ENCODE measurements at regions not wholly inside any gene's neighbourhood (a gene's known extent, or its start where the extent isn't known, plus 50 kb on each side); places are given as distances from the start of the nearest gene placed in this dataset.

DNA sequence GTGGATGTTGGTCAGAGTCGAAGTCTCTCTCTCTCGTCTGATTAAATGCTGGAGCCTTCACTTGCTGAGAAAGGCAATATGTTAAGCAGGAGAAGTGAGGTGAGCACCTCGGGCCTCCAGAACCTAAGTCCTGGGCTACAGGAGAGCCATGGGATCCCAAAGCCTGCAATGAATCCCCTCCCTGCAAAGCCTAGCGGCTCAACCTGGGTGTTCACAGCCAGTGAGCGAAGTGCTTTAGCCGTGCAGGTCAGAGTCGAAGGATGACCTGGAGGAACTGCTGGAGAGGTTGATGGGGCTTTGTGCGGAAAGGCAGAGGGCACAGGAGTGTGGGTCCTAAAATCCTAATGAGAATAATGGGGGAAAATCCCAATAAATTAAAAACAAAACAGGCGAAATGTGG is 267.8 kb downstream of the ENGASE start:
- H3K4me3 ChIP-seq (replicated peaks in 1 of 3; ENCODE audit: insufficient read depth in 1 of 3, low read depth in 1 of 3, low read length in 3 of 3) = no peak overlapping the region
- CTCF ChIA-PET = no interaction called here
- H3K79me2 ChIP-seq (ENCODE audit: control insufficient read depth, insufficient read depth, low read length) = no peaks in the 10 kb centered on the region
- dilution Hi-C loops (cut with MboI; ENCODE audit: extremely low pct_ligation_motif_present, low sequenced_read_pairs) = no loop called here
- H3K9ac ChIP-seq (replicated peaks; ENCODE audit: extremely low read depth, insufficient read depth, low read length) = no peak overlapping the region
- no peak overlapping the region for H3K4me2 ChIP-seq (ENCODE audit: insufficient read depth, low read length)
- DNase-seq (ENCODE audit: low read depth, low spot score) = no peak
- no peak overlapping the region for H3K27ac ChIP-seq (ENCODE audit: insufficient read depth, low read depth, low read length)
- no peaks in the 10 kb centered on the region for H3K4me1 ChIP-seq (ENCODE audit: control insufficient read depth, extremely low read depth, insufficient read depth, low read length)
- no peak for FAIRE-seq
- no peaks in the 10 kb centered on the region for H3K36me3 ChIP-seq (ENCODE audit: control insufficient read depth in 2 of 2, extremely low read depth in 1 of 2, insufficient read depth in 2 of 2, low read length in 2 of 2)
- intact Hi-C loops (cut with micrococcal nuclease) = no loop called here
- no peaks in the 10 kb centered on the region for H3K9me3 ChIP-seq (replicated peaks; ENCODE audit: control insufficient read depth, insufficient read depth, low read length)
- POLR2A ChIA-PET = no interaction called here
- no peaks in the 10 kb centered on the region for H3K27me3 ChIP-seq (ENCODE audit: control insufficient read depth in 2 of 2, insufficient read depth in 2 of 2, low read length in 2 of 2)
- no peaks in the 10 kb centered on the region for H3K9me1 ChIP-seq (replicated peaks; ENCODE audit: control insufficient read depth, extremely low read depth, insufficient read depth, low read length)
- no TSS peak for BruUV-seq (replicated peaks)
- no peak overlapping the region for H2AFZ ChIP-seq (ENCODE audit: low read depth, low read length)
- H4K20me1 ChIP-seq (replicated peaks; ENCODE audit: control insufficient read depth, extremely low read depth, insufficient read depth, low read length) = no peaks in the 10 kb centered on the region
- no peak for TF ChIP-seq MYC (IDR thresholded peaks at IDR 0.05; ENCODE audit: low read depth, low read length)
- TF ChIP-seq POLR2AphosphoS5 (IDR thresholded peaks at IDR 0.05; ENCODE audit: insufficient read depth, low read depth, low read length) = no peak
- no peak for TF ChIP-seq POLR2A (IDR thresholded peaks at IDR 0.05; ENCODE audit: low read depth, low read length)
- no peak for TF ChIP-seq GATA2 (IDR thresholded peaks at IDR 0.05; ENCODE audit: insufficient read depth, insufficient read length, low read depth, low read length)
- TF ChIP-seq JUN (IDR thresholded peaks at IDR 0.05; ENCODE audit: borderline replicate concordance, insufficient read depth, insufficient read length, low read depth) = no peak
- no peak for TF ChIP-seq MAX (IDR thresholded peaks at IDR 0.05; ENCODE audit: insufficient read depth, insufficient read length)

DNA sequence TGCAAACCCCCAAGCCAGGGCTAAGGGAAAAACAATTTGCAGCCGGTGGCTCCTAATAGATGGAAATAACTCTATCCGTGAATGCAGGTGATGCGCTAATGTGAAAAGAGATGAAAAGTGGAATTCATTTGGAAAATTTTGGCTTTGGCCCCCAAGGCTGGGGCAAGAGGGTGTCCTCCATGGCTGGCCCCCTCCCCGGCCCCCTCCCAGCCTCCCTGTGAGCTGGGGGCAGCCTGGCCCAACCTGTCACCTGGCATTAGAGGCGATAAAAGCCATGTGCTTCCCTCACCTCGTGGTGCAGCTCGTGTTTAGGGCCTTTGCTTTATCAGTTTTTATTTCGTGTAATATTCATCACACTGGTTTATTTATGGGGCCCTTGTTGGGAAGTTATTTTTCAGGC is 267.2 kb downstream of the ENGASE start:
- no peaks in the 10 kb centered on the region for H4K20me1 ChIP-seq (replicated peaks; ENCODE audit: control insufficient read depth, extremely low read depth, insufficient read depth, low read length)
- no peak overlapping the region for H3K9ac ChIP-seq (replicated peaks; ENCODE audit: extremely low read depth, insufficient read depth, low read length)
- no peaks in the 10 kb centered on the region for H3K4me1 ChIP-seq (ENCODE audit: control insufficient read depth, extremely low read depth, insufficient read depth, low read length)
- DNase-seq (ENCODE audit: low read depth, low spot score) (no peak), FAIRE-seq (no peak)
- dilution Hi-C loops (cut with MboI; ENCODE audit: extremely low pct_ligation_motif_present, low sequenced_read_pairs) (no loop called here), intact Hi-C loops (cut with micrococcal nuclease) (no loop called here)
- H3K4me3 ChIP-seq (replicated peaks in 1 of 3; ENCODE audit: insufficient read depth in 1 of 3, low read depth in 1 of 3, low read length in 3 of 3) = no peak overlapping the region
- no peaks in the 10 kb centered on the region for H3K27me3 ChIP-seq (ENCODE audit: control insufficient read depth in 2 of 2, insufficient read depth in 2 of 2, low read length in 2 of 2)
- no peaks in the 10 kb centered on the region for H3K36me3 ChIP-seq (ENCODE audit: control insufficient read depth in 2 of 2, extremely low read depth in 1 of 2, insufficient read depth in 2 of 2, low read length in 2 of 2)
- ChIA-PET POLR2A (no interaction called here), CTCF (interaction anchor here (0.5 kb wide), 1 partner anchor 142 kb away, joined by 3 read pairs; no protein-coding TSS in a partner anchor)
- BruUV-seq (replicated peaks) = no TSS peak
- H3K4me2 ChIP-seq (ENCODE audit: insufficient read depth, low read length) = no peak overlapping the region
- no peaks in the 10 kb centered on the region for H3K9me1 ChIP-seq (replicated peaks; ENCODE audit: control insufficient read depth, extremely low read depth, insufficient read depth, low read length)
- TF ChIP-seq FOS (IDR thresholded peaks at IDR 0.05; ENCODE audit: borderline replicate concordance, insufficient read depth, low read length) = no peak
- TF ChIP-seq EZH2 (IDR thresholded peaks at IDR 0.05; ENCODE audit: borderline replicate concordance, low read depth, low read length, severe bottlenecking) = no peak
- no peak for TF ChIP-seq POLR2AphosphoS5 (IDR thresholded peaks at IDR 0.05; ENCODE audit: insufficient read depth, low read depth, low read length)
- no peak for TF ChIP-seq GATA2 (IDR thresholded peaks at IDR 0.05; ENCODE audit: insufficient read depth, insufficient read length, low read depth, low read length)
- no peak for TF ChIP-seq POLR2A (IDR thresholded peaks at IDR 0.05; ENCODE audit: low read depth, low read length)
- no peak for TF ChIP-seq MAX (IDR thresholded peaks at IDR 0.05; ENCODE audit: insufficient read depth, insufficient read length)
- H3K9me3 ChIP-seq (replicated peaks; ENCODE audit: control insufficient read depth, insufficient read depth, low read length) = no peaks in the 10 kb centered on the region
- H3K27ac ChIP-seq (ENCODE audit: insufficient read depth, low read depth, low read length) = no peak overlapping the region
- H3K79me2 ChIP-seq (ENCODE audit: control insufficient read depth, insufficient read depth, low read length) = no peaks in the 10 kb centered on the region
- H2AFZ ChIP-seq (ENCODE audit: low read depth, low read length) = no peak overlapping the region
